HG03064 (cell line): ENCODE measurements at regions not wholly inside any gene's neighbourhood (a gene's known extent, or its start where the extent isn't known, plus 50 kb on each side); places are given as distances from the start of the nearest gene placed in this dataset.

Experiments used
- ATAC-seq: cut with Tn5 transposase; IDR thresholded peaks from one replicate; pipeline ENCODE4 v1.9.1; 2021; ENCODE audit warnings: low read depth; ENCODE audit not compliant: unreplicated experiment

DNA sequence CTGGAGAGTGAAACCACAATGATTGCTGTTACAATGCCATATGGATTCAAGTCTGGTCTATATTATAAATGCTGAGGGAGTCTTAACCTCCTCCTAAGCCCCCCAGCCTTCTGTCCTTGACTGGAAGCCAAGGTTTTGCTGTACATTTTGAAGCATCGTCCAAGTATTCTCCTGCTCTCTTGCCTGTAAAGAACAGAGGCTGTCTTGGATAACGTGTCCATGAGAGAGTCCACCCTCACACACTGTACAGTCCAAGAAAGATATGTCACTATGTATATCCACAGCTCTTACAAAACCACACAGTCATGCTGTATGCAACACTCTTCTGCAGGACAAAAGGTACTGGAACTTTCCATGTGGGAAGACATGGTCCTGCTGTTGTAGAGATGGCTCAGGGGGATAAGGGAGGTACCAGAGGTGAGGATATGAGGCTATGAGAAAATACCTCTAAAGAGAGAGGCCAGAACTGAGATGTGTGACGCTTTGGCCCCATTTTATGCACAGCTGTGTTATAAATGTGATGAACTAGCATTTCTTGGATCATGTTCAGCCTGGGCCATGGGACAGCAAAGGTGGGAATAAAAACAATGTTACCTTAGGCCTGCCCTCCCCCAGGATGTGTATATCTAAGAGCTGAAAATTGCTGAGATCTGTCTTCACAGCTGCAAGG, 678.6 kb downstream of the IQCM start:
- ATAC-seq, result no peak

DNA sequence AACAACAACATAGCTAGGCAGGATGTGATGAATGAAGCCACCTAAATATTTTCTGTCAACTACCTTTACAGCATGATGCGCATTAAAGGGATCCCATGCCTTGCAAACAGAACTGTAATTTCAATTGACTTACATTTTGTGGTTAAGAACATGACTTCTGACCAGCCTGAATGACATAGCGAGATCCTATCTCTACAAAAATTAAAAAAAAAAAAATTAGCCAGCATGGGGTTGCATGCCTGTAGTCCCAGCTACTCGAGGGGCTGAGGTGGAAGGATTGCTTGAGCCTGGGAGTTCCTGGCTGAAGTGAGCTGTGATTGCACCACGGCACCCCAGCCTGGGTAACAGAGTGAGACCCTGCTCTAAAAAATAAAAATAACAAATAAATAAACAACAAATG, 680.6 kb downstream of the IQCM start:
- ATAC-seq, result no peak

DNA sequence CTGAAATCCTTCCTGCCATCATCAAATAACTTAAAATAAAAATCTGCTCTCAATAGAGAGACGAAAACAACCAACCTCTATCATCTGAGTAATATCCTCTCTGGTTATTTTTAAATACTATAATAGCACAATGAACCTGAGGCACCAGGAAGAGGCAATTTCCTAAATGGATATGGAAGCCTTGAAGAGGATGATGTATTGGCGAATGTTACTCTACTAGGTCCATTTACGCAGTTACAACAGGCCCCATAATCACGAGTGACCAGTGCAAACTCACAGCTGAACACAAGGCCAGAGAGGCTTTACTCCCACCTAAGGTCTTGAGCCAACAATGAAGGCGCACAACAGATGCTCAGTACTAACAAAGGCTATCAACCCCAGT, 678.8 kb upstream of the NR3C2 start:
- ATAC-seq, result no peak

DNA sequence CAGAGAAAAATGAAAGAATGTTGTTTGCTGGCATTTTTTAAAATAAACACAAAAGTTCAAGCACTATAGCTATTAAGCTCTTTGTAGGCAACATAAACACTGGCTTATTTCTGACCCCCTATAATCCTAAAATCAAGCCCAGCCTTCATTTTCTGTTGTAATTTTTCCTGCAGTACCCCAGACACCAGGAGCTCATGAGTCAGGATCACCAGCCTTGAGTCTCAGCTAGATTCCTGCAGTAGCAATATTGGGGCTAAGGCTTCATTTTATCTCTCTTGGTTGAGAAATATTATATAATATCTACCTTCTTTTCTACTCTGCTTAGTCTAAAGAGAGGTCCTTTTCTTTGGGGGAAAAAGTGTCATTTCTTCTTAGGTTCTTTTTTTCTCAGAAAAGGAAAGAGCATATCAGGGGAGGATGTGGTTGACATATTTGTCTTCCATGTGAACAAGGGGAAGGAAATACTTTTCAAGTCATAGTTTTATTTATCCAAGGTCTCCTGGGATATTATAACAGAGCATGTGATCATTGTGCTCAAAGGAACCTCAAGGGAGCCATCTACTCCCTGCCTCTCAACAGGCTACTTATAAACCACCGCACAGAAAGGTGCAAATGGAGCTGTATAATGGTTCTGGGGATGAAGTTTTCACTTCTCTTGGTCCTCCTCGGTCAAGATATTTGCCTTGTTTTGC, 678.3 kb upstream of the NR3C2 start:
- ATAC-seq, result no peak

DNA sequence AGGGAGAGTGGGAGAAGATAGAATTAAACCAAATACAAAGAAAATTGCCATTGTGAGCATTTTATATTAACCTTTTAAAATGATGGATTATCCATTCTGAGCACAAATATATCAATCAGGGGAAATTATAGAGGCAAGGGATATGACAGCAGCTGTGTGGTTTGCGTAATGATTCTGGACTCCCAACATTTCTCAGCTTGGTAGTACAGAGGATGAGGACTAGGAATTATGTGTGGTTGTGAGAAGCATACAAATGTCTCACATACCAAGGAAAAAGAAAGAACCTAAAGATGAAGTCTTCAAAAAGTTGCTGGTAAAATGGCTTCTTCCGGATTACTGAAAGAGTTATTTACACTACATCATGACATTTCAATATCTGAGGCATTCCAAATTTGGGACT, 674.6 kb upstream of the NR3C2 start:
- ATAC-seq, result no peak

DNA sequence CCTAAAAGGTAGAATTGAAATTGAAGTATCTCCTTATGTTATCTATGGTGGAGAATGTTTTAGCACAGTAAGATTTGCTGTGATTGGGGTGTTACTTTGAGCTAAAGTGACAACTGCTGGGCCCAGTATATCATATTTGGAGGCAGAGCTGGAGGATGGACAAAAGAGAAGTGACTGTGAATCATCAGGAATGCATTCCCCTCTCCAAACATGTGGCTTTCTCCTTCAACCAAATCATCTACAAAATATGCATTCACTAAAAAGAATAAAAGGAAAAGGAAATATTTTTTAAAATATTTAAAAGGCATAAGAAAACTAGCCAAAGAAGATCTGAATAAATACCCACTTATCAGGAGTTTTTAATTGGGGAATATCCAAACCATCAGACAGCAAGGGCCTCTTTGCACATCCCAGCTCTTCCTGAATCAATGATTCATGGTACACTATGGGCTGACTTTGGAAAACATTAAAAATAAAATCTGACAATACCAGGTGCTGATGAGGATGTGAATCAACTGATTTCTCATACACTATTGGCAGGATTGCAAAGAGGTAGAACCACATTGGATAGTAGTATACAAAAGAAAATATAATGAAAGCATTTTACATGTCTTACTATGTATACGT, 671.7 kb upstream of the NR3C2 start:
- no peak for ATAC-seq

DNA sequence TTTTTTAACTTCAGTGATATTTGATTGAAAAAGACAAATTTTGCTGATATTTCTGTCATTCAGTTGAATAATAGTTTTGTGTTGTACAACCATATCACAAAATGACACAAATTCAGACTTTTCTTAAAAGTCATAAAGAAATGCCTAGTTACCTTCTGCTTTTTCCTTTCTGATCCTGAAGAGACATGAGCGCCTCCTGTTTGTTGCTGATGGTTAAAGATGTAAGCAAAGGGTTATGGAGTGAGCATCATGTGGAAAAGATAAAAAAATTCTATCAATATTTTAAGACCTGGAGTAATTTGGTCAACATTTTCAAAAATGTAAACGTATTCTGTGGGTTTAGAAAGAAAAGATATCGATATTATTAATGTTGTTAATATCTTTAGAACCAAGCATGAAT, 669.9 kb upstream of the NR3C2 start:
- ATAC-seq, result no peak

GRCh38 chr4:149110481-149110880, 668.3 kb upstream of the NR3C2 start:
- ATAC-seq, result no peak

DNA sequence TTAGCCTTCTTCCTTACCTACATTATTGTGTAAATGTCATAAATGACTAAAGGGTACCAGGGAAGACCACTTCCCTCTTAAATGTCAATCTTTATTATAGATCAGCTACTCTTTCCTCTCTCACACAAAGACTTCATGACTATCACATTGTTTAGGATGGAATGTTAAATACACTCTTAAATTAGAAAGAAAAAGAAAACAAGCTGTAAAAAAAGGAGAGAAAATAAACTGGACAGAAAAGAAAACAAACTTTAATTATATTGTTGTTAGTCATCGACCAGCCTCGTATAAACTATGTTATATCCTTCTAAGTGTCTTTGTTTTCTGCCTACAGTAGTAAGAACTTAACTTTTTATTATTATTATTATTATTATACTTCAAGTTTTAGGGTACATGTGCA, 666.4 kb upstream of the NR3C2 start:
- no peak for ATAC-seq

DNA sequence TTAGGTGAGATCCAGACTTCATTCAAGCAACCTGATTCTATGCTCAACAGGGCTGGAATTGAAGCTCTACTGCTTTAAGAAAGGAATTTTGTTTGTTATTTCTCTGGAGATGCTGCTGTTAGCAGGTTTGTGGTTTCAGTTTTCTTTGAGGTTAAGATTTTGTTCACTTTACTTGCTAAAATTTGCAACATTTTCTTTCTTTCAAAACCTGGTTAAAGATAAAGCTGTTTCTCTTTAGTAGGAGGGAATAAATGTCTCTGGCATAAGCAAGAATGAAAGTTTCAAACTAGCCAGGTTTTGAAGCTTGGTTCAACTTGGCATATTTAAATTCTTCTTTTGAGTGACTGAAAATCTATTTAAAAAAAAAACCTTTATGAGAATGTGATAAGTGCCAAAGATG, 660.6 kb upstream of the NR3C2 start:
- ATAC-seq, result no peak

GRCh38 chr4:149101649-149102048, 659.4 kb upstream of the NR3C2 start:
- ATAC-seq, result no peak

DNA sequence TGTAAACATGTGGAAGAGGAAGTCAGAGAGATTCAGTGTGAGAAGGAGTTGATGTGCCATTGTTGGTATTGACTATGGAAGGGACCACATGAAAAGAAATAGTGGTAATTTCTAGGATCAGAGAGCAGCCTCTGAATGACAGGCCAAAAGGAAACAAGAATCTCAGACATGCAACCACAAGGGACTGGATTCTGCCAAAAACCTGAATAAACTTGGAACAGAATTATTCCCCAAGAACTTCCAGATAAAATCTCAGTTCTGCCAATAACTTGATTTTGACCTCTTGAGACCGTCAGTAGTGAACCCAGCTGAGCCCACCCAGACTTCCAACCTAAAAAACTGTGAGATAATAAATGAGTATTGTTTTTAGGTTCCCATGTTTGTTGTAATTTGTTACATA, 653.6 kb upstream of the NR3C2 start:
- no peak for ATAC-seq

GRCh38 chr4:149095001-149095400, 652.8 kb upstream of the NR3C2 start:
- ATAC-seq, result no peak

- no peak for ATAC-seq
Observed at GRCh38 chr4:149084144-149084543, 641.9 kb upstream of the NR3C2 start.

GRCh38 chr4:149077181-149077580, 635.0 kb upstream of the NR3C2 start:
- ATAC-seq, result no peak

- no peak for ATAC-seq
Observed at GRCh38 chr4:149076401-149076800, 634.2 kb upstream of the NR3C2 start.

DNA sequence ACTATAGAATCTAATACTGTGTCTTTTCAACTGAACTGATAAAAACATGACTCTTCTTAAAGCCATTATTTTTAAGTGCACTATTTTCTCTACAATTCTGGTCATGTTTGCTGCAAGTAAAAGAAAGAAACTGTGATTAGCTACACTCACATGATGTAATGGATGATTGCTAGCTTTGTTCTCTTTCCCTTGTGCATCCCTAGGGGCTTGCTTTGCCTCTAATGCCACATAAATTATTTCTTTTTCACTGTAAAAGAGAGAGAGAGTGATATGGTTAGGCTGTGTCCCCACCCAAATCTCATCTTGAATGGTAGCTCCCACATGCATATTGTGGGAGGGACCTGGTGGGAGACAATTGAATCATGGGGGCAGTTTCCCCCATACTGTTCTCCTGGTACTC, 630.2 kb upstream of the NR3C2 start:
- ATAC-seq, result no peak

GRCh38 chr4:149065753-149066152, 623.5 kb upstream of the NR3C2 start:
- ATAC-seq, result no peak

DNA sequence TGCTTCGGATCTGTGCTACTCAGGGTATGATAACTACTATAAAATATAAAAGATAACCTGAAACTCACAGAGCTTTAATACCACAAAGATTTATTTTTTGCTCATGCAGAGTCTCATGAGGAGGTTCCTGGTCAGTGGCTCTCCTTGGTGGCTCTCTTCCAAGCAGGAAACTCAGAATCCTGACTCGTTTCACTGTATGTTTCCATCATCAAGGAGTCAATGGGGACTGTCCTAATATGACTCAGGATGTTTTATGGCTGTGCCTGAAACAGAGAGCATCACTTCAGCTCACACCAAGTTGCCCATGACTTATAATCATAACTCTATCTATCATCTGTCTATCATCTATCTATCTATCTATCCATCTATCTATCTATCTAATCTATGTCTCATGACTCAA, 620.8 kb upstream of the NR3C2 start:
- ATAC-seq, result no peak

DNA sequence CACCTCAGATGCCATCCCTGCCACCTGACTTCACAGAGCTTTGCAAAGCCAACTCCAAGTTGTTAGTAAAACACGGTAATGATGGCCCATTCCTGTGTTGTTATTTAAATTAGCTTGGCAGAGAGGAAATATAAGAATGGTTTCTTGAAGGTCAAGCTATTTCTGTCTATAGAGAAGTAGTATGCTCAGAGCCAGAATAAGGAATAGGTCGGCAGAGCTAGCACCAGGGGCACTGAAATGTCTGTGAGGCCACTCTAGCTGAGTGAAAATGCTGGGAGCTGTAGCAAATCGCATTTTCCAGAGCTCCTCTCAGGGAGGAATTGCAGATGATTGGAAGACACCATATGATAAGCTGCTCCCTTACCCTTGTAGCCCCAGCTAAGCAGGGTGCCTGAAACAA, 615.4 kb upstream of the NR3C2 start:
- no peak for ATAC-seq

- no peak for ATAC-seq
Observed at GRCh38 chr4:149056615-149057014, 614.4 kb upstream of the NR3C2 start.

- no peak for ATAC-seq
Observed at GRCh38 chr4:149055624-149056023, 613.4 kb upstream of the NR3C2 start.
